IMR-90 (cell line): ENCODE measurements at regions not wholly inside any gene's neighbourhood (a gene's known extent, or its start where the extent isn't known, plus 50 kb on each side); places are given as distances from the start of the nearest gene placed in this dataset.

Source experiments
- ATAC-seq: fragments of 200-7000 bp; cut with Tn5 transposase; 2 replicates; pipeline ENCODE4 v1.9.1; 2020; ENCODE audit warnings: low read depth, mild to moderate bottlenecking, moderate library complexity
- BruUV-seq: library from RNA; stranded (reverse); fragments of 400-500 nt; replicated peaks from 2 replicates; lab custom pipeline; 2021; lab: Mats Ljungman, UMichigan
- CTCF ChIA-PET: fragments of 300-600 bp; formaldehyde crosslinking; extraction: SDS; loops from one replicate; lab custom pipeline; 2021; ENCODE audit warnings: antibody characterized with exemption; lab: Yijun Ruan, JAX
- POLR2A ChIA-PET: fragments of 300-600 bp; sonication (Branson Sonifier 250); formaldehyde crosslinking; loops from one replicate; lab custom pipeline; 2022; ENCODE audit warnings: antibody characterized with exemption; ENCODE audit not compliant: unreplicated experiment; lab: Charles Lee
- DNase-seq: peaks from one replicate; pipeline ENCODE4 v3.0.0; 2013
- H2AFZ ChIP-seq: replicated peaks from 2 replicates; pipeline ENCODE3; 2013; ENCODE audit warnings: low read length, mild to moderate bottlenecking; ENCODE audit not compliant: poor library complexity
- H2AK5ac ChIP-seq: 2 replicates; pipeline ENCODE4 v1.6.1; 2013; ENCODE audit warnings: low read depth, low read length, inconsistent platforms
- H2AK9ac ChIP-seq: replicated peaks from 2 replicates; pipeline ENCODE3; 2013; ENCODE audit warnings: mild to moderate bottlenecking, low read depth, low read length, moderate library complexity; ENCODE audit not compliant: poor library complexity
- H2BK120ac ChIP-seq: 2 replicates; pipeline ENCODE4 v1.6.1; 2013; ENCODE audit warnings: low read depth, low read length, inconsistent platforms
- H2BK15ac ChIP-seq: 3 replicates; pipeline ENCODE4 v1.6.1; 2013; ENCODE audit warnings: low read depth, low read length, inconsistent platforms
- H2BK20ac ChIP-seq: 2 replicates; pipeline ENCODE4 v1.6.1; 2013; ENCODE audit warnings: low read depth, mild to moderate bottlenecking, inconsistent platforms, low read length, moderate library complexity
- H2BK5ac ChIP-seq: 2 replicates; pipeline ENCODE4 v1.6.1; 2013; ENCODE audit warnings: mild to moderate bottlenecking, low read depth, low read length, inconsistent platforms; ENCODE audit not compliant: poor library complexity, severe bottlenecking
- H3K14ac ChIP-seq: replicated peaks from 2 replicates; pipeline ENCODE4 v1.6.1; 2013; ENCODE audit warnings: low read depth, low read length, inconsistent platforms
- H3K18ac ChIP-seq: 2 replicates; pipeline ENCODE4 v1.6.1; 2013; ENCODE audit warnings: low read depth, low read length, control low read depth
- H3K23ac ChIP-seq: 2 replicates; pipeline ENCODE4 v1.6.1; 2013; ENCODE audit warnings: low read depth, low read length, inconsistent platforms
- H3K27ac ChIP-seq: 2 replicates; pipeline ENCODE4 v1.5.1; 2013; ENCODE audit warnings: mild to moderate bottlenecking, control low read depth, low read length; ENCODE audit not compliant: insufficient read depth
- H3K27me3 ChIP-seq: 2 replicates; pipeline ENCODE4 v1.6.1; 2013; ENCODE audit warnings: low read length; ENCODE audit not compliant: control insufficient read depth, insufficient read depth
- H3K36me3 ChIP-seq: 2 replicates; pipeline ENCODE4 v1.6.1; 2013; ENCODE audit warnings: low read length, mixed read lengths; ENCODE audit not compliant: control insufficient read depth, insufficient read depth
- H3K4ac ChIP-seq: 2 replicates; pipeline ENCODE4 v1.6.1; 2013; ENCODE audit warnings: low read depth, low read length, inconsistent platforms
- H3K4me1 ChIP-seq: 2 replicates; pipeline ENCODE4 v1.6.1; 2013; ENCODE audit warnings: low read length, mixed read lengths; ENCODE audit not compliant: control insufficient read depth, insufficient read depth
- H3K4me2 ChIP-seq: 2 replicates; pipeline ENCODE4 v1.6.1; 2013; ENCODE audit warnings: low read depth, mild to moderate bottlenecking, control low read depth, low read length, moderate library complexity
- H3K4me3 ChIP-seq: 2 replicates; pipeline ENCODE4 v1.5.1; 2013; ENCODE audit warnings: low read depth, mild to moderate bottlenecking, control low read depth, low read length, moderate library complexity; ENCODE audit not compliant: insufficient read depth
- H3K56ac ChIP-seq: 2 replicates; pipeline ENCODE4 v1.6.1; 2013; ENCODE audit warnings: low read length, inconsistent platforms; ENCODE audit not compliant: insufficient read depth; ENCODE audit errors: extremely low read depth
- H3K79me1 ChIP-seq, 2 experiments: 2 replicates each; pipeline ENCODE4 v1.6.1; 2013; ENCODE audit warnings: low read length in 2 of 2, inconsistent platforms in 1 of 2, low read depth in 1 of 2
- H3K9ac ChIP-seq: 2 replicates; pipeline ENCODE4 v1.6.1; 2013; ENCODE audit warnings: low read depth, low read length, control low read depth
- H3K9me1 ChIP-seq: 2 replicates; pipeline ENCODE4 v1.6.1; 2013; ENCODE audit warnings: low read length, inconsistent platforms; ENCODE audit not compliant: insufficient read depth
- H3K9me3 ChIP-seq: 2 replicates; pipeline ENCODE4 v1.6.1; 2013; ENCODE audit warnings: low read length; ENCODE audit not compliant: control insufficient read depth, insufficient read depth
- H4K20me1 ChIP-seq: 2 replicates; pipeline ENCODE4 v1.6.1; 2013; ENCODE audit warnings: low read length, inconsistent platforms; ENCODE audit not compliant: insufficient read depth
- H4K5ac ChIP-seq: 2 replicates; pipeline ENCODE4 v1.6.1; 2013; ENCODE audit warnings: mild to moderate bottlenecking, low read depth, low read length, control low read depth
- H4K8ac ChIP-seq, 2 experiments: 2 replicates each; pipeline ENCODE4 v1.6.1; 2013; ENCODE audit warnings: low read depth in 2 of 2, low read length in 2 of 2, control low read depth in 1 of 2, inconsistent platforms in 1 of 2
- H4K91ac ChIP-seq: 2 replicates; pipeline ENCODE4 v1.6.1; 2013; ENCODE audit warnings: low read depth, low read length, inconsistent platforms; ENCODE audit not compliant: insufficient read depth
- BHLHE40 ChIP-seq: fragments of 150-350 bp; IDR thresholded peaks from 2 replicates; pipeline ENCODE4 v1.6.1; 2016; ENCODE audit warnings: mild to moderate bottlenecking, low read depth, low read length
- WGBS, 2 experiments: methylation state at CpG; one replicate each; pipeline versions ENCODE4 v1.1.5 to v1.1.7; 2013; ENCODE audit warnings: missing lambda C conversion rate in 2 of 2; ENCODE audit not compliant: insufficient read length in 1 of 2; ENCODE audit errors: extremely low coverage in 2 of 2; 5-methylcytosine and 5-hydroxymethylcytosine counted together
- dilution Hi-C: fragments of 300-500 bp; cut with HindIII; formaldehyde crosslinking; loops from one replicate; pipeline ENCODE4 v1.14.3; 2018; ENCODE audit warnings: low sequenced_read_pairs; ENCODE audit not compliant: unreplicated experiment
- in situ Hi-C: fragments of 300-500 bp; cut with MboI; formaldehyde crosslinking; loops from 3 replicates; pipeline ENCODE4 v1.14.3; 2019; ENCODE audit warnings: low sequenced_read_pairs, inconsistent platforms, mixed read lengths
- intact Hi-C: fragments of 100-400 bp; cut with micrococcal nuclease; formaldehyde crosslinking; loops from 2 replicates; pipeline ENCODE4 v1.10.0; 2022

DNA sequence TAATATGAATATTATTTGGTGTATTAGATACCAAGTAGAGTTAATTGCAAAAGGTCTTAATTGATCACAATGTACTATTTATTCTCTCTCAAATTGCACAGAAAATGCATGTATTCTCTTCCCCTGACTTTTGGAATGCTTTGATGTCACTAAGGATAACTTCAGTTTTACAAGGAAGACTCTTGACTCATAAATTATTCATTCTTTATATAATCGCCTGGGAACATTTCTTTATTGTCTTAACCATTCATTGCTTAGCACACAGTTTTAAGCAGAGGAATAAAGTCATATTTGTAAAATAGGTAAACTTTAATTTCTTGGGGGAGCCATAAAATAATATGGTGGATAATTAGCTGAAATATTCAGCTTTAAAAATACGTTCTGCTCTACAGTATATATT, 306.0 kb upstream of the TMEM229A start:
- H2AK9ac ChIP-seq = no peak overlapping the region
- no peaks in the 10 kb centered on the region for H3K79me1 ChIP-seq
- intact Hi-C loops (no loop called here), dilution Hi-C loops (no loop called here), in situ Hi-C loops (no loop called here)
- no peak overlapping the region for H3K27ac ChIP-seq
- no peak overlapping the region for H2BK15ac ChIP-seq
- no peak for DNase-seq
- no peak overlapping the region for H3K14ac ChIP-seq
- no peaks in the 10 kb centered on the region for H3K36me3 ChIP-seq
- ATAC-seq = no peak
- H2BK120ac ChIP-seq = no peak overlapping the region
- ChIA-PET POLR2A (no interaction called here), CTCF (no interaction called here)
- H2BK20ac ChIP-seq = no peak overlapping the region
- no peak overlapping the region for H2AFZ ChIP-seq
- H4K8ac ChIP-seq = no peak overlapping the region
- H3K56ac ChIP-seq = no peak overlapping the region
- H3K4ac ChIP-seq = no peak overlapping the region
- no TSS peak for BruUV-seq
- no peak for TF ChIP-seq BHLHE40
- no peak overlapping the region for H3K23ac ChIP-seq
- H3K27me3 ChIP-seq = no peaks in the 10 kb centered on the region
- no peak overlapping the region for H4K91ac ChIP-seq
- H3K4me2 ChIP-seq = no peak overlapping the region
- no peak overlapping the region for H3K9ac ChIP-seq
- H4K20me1 ChIP-seq = no peaks in the 10 kb centered on the region
- no peak overlapping the region for H2AK5ac ChIP-seq
- no peak overlapping the region for H3K18ac ChIP-seq
- no peaks in the 10 kb centered on the region for H3K9me1 ChIP-seq
- WGBS, 2 experiments = no CpG with 5 or more reads among the region's 2 CpGs
- H4K5ac ChIP-seq = no peak overlapping the region
- H3K4me1 ChIP-seq = no peaks in the 10 kb centered on the region
- no peak overlapping the region for H2BK5ac ChIP-seq
- H3K9me3 ChIP-seq = no peaks in the 10 kb centered on the region
- no peak overlapping the region for H3K4me3 ChIP-seq
